OCI-LY7 (cell line): ENCODE measurements at regions not wholly inside any gene's neighbourhood (a gene's known extent, or its start where the extent isn't known, plus 50 kb on each side); places are given as distances from the start of the nearest gene placed in this dataset.
"Not testable (repeated sequence)": the region's sequence is repeated elsewhere in the genome, so short reads cannot be mapped to it uniquely, and the experiment has no call there.

Experiments used
- BruUV-seq: library from RNA; stranded (reverse); fragments of 400-500 nt; replicated peaks from 2 replicates; lab custom pipeline; 2021; lab: Mats Ljungman, UMichigan
- CTCF ChIA-PET: fragments of 300-600 bp; sonication (Branson Sonifier 250); formaldehyde crosslinking; loops from one replicate; lab custom pipeline; 2022; ENCODE audit warnings: antibody characterized with exemption; ENCODE audit not compliant: unreplicated experiment; lab: Charles Lee
- POLR2A ChIA-PET: fragments of 300-600 bp; sonication (Branson Sonifier 250); formaldehyde crosslinking; loops from one replicate; lab custom pipeline; 2022; ENCODE audit warnings: antibody characterized with exemption; lab: Charles Lee
- DNase-seq: peaks from one replicate; pipeline ENCODE4 v3.0.0-alpha.2; 2015; ENCODE audit warnings: low spot score
- H2AFZ ChIP-seq: fragments of 200-600 bp; sonication (generic), shearing (Covaris generic); 2 replicates; pipeline ENCODE4 v1.6.1; 2014; ENCODE audit warnings: mild to moderate bottlenecking, antibody characterized with exemption, low read length, moderate library complexity
- H3K27ac ChIP-seq: fragments of 200-600 bp; sonication (generic); 2 replicates; pipeline ENCODE4 v1.5.1; 2014; ENCODE audit warnings: mixed run types, low read depth, mild to moderate bottlenecking, moderate library complexity, low read length, inconsistent platforms; ENCODE audit not compliant: poor library complexity, severe bottlenecking
- H3K36me3 ChIP-seq: fragments of 200-600 bp; sonication (generic); 2 replicates; pipeline ENCODE4 v1.6.1; 2014; ENCODE audit warnings: mild to moderate bottlenecking, antibody characterized with exemption, low read length, moderate library complexity, mixed read lengths; ENCODE audit not compliant: insufficient read depth
- H3K4me1 ChIP-seq: fragments of 200-600 bp; sonication (generic); 2 replicates; pipeline ENCODE4 v1.5.1; 2014; ENCODE audit warnings: mild to moderate bottlenecking, low read length; ENCODE audit not compliant: insufficient read depth, poor library complexity, severe bottlenecking
- H3K4me2 ChIP-seq: fragments of 200-600 bp; sonication (generic); 2 replicates; pipeline ENCODE4 v1.6.1; 2014; ENCODE audit warnings: mild to moderate bottlenecking, low read length
- H3K4me3 ChIP-seq: fragments of 200-600 bp; sonication (generic); 2 replicates; pipeline ENCODE4 v1.5.1; 2014; ENCODE audit warnings: mild to moderate bottlenecking, low read depth, low read length; ENCODE audit not compliant: poor library complexity, severe bottlenecking
- H3K79me2 ChIP-seq: fragments of 200-600 bp; sonication (generic); 2 replicates; pipeline ENCODE4 v1.6.1; 2016; ENCODE audit warnings: low read depth, mild to moderate bottlenecking, low read length, moderate library complexity, mixed read lengths; ENCODE audit not compliant: insufficient read depth
- H3K9me2 ChIP-seq: fragments of 200-600 bp; sonication (generic); 2 replicates; pipeline ENCODE4 v1.6.1; 2016; ENCODE audit warnings: mild to moderate bottlenecking, low read length, mixed read lengths; ENCODE audit not compliant: insufficient read depth
- H3K9me3 ChIP-seq: fragments of 200-600 bp; sonication (generic); 2 replicates; pipeline ENCODE4 v1.6.1; 2014; ENCODE audit warnings: mild to moderate bottlenecking, mixed run types, low read length, mixed read lengths
- H4K20me1 ChIP-seq: fragments of 200-600 bp; sonication (generic); 2 replicates; pipeline ENCODE4 v1.6.1; 2014; ENCODE audit warnings: mild to moderate bottlenecking, antibody characterized with exemption, low read length, moderate library complexity, mixed read lengths; ENCODE audit not compliant: insufficient read depth
- CTCF ChIP-seq: fragments of 200-600 bp; sonication (generic); conservative IDR thresholded peaks from 2 replicates; pipeline ENCODE4 v1.5.1; 2014; ENCODE audit warnings: mild to moderate bottlenecking, antibody characterized with exemption, low read length, moderate library complexity, mixed read lengths
- EZH2phosphoT487 ChIP-seq: fragments of 200-600 bp; sonication (generic); IDR thresholded peaks from 2 replicates; pipeline ENCODE4 v1.6.1; 2018; ENCODE audit warnings: low read depth, borderline replicate concordance, mild to moderate bottlenecking, mixed run types, antibody characterized with exemption, low read length, moderate library complexity, mixed read lengths
- intact Hi-C: fragments of 100-400 bp; cut with micrococcal nuclease; formaldehyde crosslinking; loops from one replicate; pipeline ENCODE4 v1.10.0; 2022; ENCODE audit not compliant: unreplicated experiment

- H3K27ac ChIP-seq = no peak overlapping the region
- H3K4me2 ChIP-seq = no peak overlapping the region
- ChIA-PET CTCF (no interaction called here), POLR2A (no interaction called here)
- no peaks in the 10 kb centered on the region for H4K20me1 ChIP-seq
- no TSS peak for BruUV-seq
- H3K36me3 ChIP-seq = no peaks in the 10 kb centered on the region
- TF ChIP-seq CTCF = no peak
- TF ChIP-seq EZH2phosphoT487 = no peak
- no peaks in the 10 kb centered on the region for H3K79me2 ChIP-seq
- DNase-seq = no peak
- H3K9me2 ChIP-seq = no peaks in the 10 kb centered on the region
- no peaks in the 10 kb centered on the region for H3K4me1 ChIP-seq
- no peaks in the 10 kb centered on the region for H3K9me3 ChIP-seq
- intact Hi-C loops = no loop called here
- no peak overlapping the region for H2AFZ ChIP-seq
- no peak overlapping the region for H3K4me3 ChIP-seq
Observed at GRCh38 chr4:160364217-160364616, 1261.3 kb downstream of the RAPGEF2 start.

GRCh38 chr4:160364665-160365064 is 1261.8 kb downstream of the RAPGEF2 start:
- H3K9me3 ChIP-seq, H3K9me2 ChIP-seq, H3K4me3 ChIP-seq, intact Hi-C loops, H4K20me1 ChIP-seq, POLR2A ChIA-PET, BruUV-seq, H3K4me2 ChIP-seq, H3K27ac ChIP-seq, H3K79me2 ChIP-seq, DNase-seq, H3K4me1 ChIP-seq, H2AFZ ChIP-seq, CTCF ChIA-PET, H3K36me3 ChIP-seq: not testable (repeated sequence)

GRCh38 chr4:160365383-160365782 is 1262.5 kb downstream of the RAPGEF2 start:
- intact Hi-C loops, H3K4me3 ChIP-seq, POLR2A ChIA-PET, H3K4me2 ChIP-seq, BruUV-seq, H3K27ac ChIP-seq, H3K79me2 ChIP-seq, CTCF ChIA-PET, H4K20me1 ChIP-seq, H3K4me1 ChIP-seq, H3K9me2 ChIP-seq, H3K9me3 ChIP-seq, H2AFZ ChIP-seq, H3K36me3 ChIP-seq, DNase-seq: not testable (repeated sequence)

GRCh38 chr4:160370046-160370445 is 1267.2 kb downstream of the RAPGEF2 start:
- intact Hi-C loops = no loop called here
- POLR2A ChIA-PET = no interaction called here
- H3K9me3 ChIP-seq = no peaks in the 10 kb centered on the region
- no peak overlapping the region for H3K4me2 ChIP-seq
- no peaks in the 10 kb centered on the region for H4K20me1 ChIP-seq
- H3K27ac ChIP-seq = no peak overlapping the region
- DNase-seq = no peak
- no peak overlapping the region for H2AFZ ChIP-seq
- no peaks in the 10 kb centered on the region for H3K4me1 ChIP-seq
- no peaks in the 10 kb centered on the region for H3K9me2 ChIP-seq
- no peak overlapping the region for H3K4me3 ChIP-seq
- no peaks in the 10 kb centered on the region for H3K79me2 ChIP-seq
- TF ChIP-seq EZH2phosphoT487 = no peak
- no peak for TF ChIP-seq CTCF
- CTCF ChIA-PET = no interaction called here
- H3K36me3 ChIP-seq = no peaks in the 10 kb centered on the region
- no TSS peak for BruUV-seq
